Lower leg skin (tissue), 3 donors: ENCODE measurements at regions not wholly inside any gene's neighbourhood (a gene's known extent, or its start where the extent isn't known, plus 50 kb on each side); places are given as distances from the start of the nearest gene placed in this dataset.

ENCODE experiments used
- CTCF ChIP-seq, 3 donors: fragments of 450-650 bp; IDR thresholded peaks; one replicate each; pipeline ENCODE4 v1.5.1; 2016; ENCODE audit warnings: antibody characterized with exemption in 3 of 3, mild to moderate bottlenecking in 3 of 3, moderate library complexity in 2 of 3
- POLR2A ChIP-seq, 2 donors: fragments of 450-650 bp; IDR thresholded peaks; one replicate each; pipeline ENCODE4 v1.6.1; 2016 to 2017; ENCODE audit warnings: antibody characterized with exemption in 2 of 2, mild to moderate bottlenecking in 1 of 2, moderate library complexity in 1 of 2

- TF ChIP-seq CTCF (IDR thresholded peaks at IDR 0.05) = no peak
- TF ChIP-seq POLR2A (IDR thresholded peaks at IDR 0.05) = no peak
Measured at GRCh38 chr3:74129611-74130010, 484.8 kb downstream of the CNTN3 start.
